ENCODE measurements at regions not wholly inside any gene's neighbourhood (a gene's known extent, or its start where the extent isn't known, plus 50 kb on each side); places are given as distances from the start of the nearest gene placed in this dataset.

DNA sequence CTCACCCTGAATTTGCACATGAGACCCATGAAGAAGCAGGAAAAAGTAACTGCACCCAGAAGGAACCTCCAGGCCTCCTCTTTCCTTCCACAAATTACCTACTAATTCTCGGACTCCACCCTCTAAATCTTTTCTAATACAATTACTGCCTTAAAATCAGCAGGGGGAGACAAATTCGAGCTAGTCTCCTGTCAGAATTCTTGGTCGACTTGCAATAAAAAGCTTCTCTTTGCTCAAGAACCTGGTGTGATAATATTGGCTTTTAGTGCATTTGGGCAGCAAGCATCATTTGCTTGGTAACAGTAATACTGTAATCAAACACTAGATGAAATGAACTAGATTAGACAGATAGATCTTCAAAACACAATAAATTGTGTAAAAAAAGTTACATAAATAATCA, 281.9 kb downstream of the RAP2B start:
- no peak overlapping the region for H3K27ac ChIP-seq
- no peaks in the 10 kb centered on the region for H3K36me3 ChIP-seq
- WGBS, 2 donors, result 65 to 71% methylated on average over 3 of the region's 3 CpGs
- H3K4me3 ChIP-seq, result no peak overlapping the region
- DNase-seq, result no peak
- intact Hi-C loops (cut with DNase I), result no loop called here
- H3K27me3 ChIP-seq, result no peaks in the 10 kb centered on the region
- no peaks in the 10 kb centered on the region for H3K4me1 ChIP-seq
- TF ChIP-seq CTCF (IDR thresholded peaks at IDR 0.05), result no peak
- no peaks in the 10 kb centered on the region for H3K9me3 ChIP-seq
- no peak for ATAC-seq

- intact Hi-C loops (cut with DNase I), result no loop called here
Measured at GRCh38 chr3:153445817-153446216, 283.8 kb downstream of the RAP2B start.

GRCh38 chr3:153448151-153448829, 286.3 kb downstream of the RAP2B start:
- no peak for ATAC-seq
- Histone ChIP-seq H3K9me3 (no peaks in the 10 kb centered on the region), H3K27me3 (no peaks in the 10 kb centered on the region), H3K4me3 (no peak overlapping the region), H3K36me3 (no peaks in the 10 kb centered on the region), H3K27ac (no peak overlapping the region), H3K4me1 (no peaks in the 10 kb centered on the region)
- WGBS, 2 donors, result 59 to 62% methylated on average over 5 of the region's 5 CpGs
- no peak for DNase-seq
- no peak for TF ChIP-seq CTCF (IDR thresholded peaks at IDR 0.05)
- intact Hi-C loops (cut with DNase I), result no loop called here

More at GRCh38 chr3:153445817-153446216, 283.8 kb downstream of the RAP2B start:
- Histone ChIP-seq H3K4me1 (no peaks in the 10 kb centered on the region), H3K27me3 (no peaks in the 10 kb centered on the region), H3K4me3 (no peak overlapping the region), H3K27ac (no peak overlapping the region), H3K36me3 (no peaks in the 10 kb centered on the region), H3K9me3 (no peaks in the 10 kb centered on the region)
- WGBS, 2 donors, result 83 to 88% methylated on average over 2 of the region's 2 CpGs
- ATAC-seq (no peak), DNase-seq (no peak)
- no peak for TF ChIP-seq CTCF (IDR thresholded peaks at IDR 0.05)

- H3K27me3 ChIP-seq, result no peaks in the 10 kb centered on the region
- 61 to 88% methylated on average over 2 of the region's 2 CpGs for WGBS, 2 donors
- H3K27ac ChIP-seq, result no peak overlapping the region
- DNase-seq (no peak), ATAC-seq (no peak)
- H3K36me3 ChIP-seq, result no peaks in the 10 kb centered on the region
- H3K4me3 ChIP-seq, result no peak overlapping the region
- intact Hi-C loops (cut with DNase I), result no loop called here
- H3K4me1 ChIP-seq, result no peaks in the 10 kb centered on the region
- TF ChIP-seq CTCF (IDR thresholded peaks at IDR 0.05), result no peak
- no peaks in the 10 kb centered on the region for H3K9me3 ChIP-seq
Measured at GRCh38 chr3:153456833-153457545, 295.0 kb downstream of the RAP2B start.
